B cell (primary cell): ENCODE measurements at regions not wholly inside any gene's neighbourhood (a gene's known extent, or its start where the extent isn't known, plus 50 kb on each side); places are given as distances from the start of the nearest gene placed in this dataset.

Source experiments
- EZH2 ChIP-seq: IDR thresholded peaks from 2 replicates; pipeline ENCODE4 v1.6.1; 2012; ENCODE audit warnings: borderline replicate concordance, low read depth, mild to moderate bottlenecking, moderate library complexity, low read length; ENCODE audit not compliant: insufficient read depth, poor library complexity, severe bottlenecking
- TF ChIP-seq, protein P1 (sequence below): fragments of 200-600 bp; IDR thresholded peaks from one replicate; pipeline ENCODE4 v1.8.0; 2022; ENCODE audit warnings: antibody characterized with exemption, mild to moderate bottlenecking

DNA sequence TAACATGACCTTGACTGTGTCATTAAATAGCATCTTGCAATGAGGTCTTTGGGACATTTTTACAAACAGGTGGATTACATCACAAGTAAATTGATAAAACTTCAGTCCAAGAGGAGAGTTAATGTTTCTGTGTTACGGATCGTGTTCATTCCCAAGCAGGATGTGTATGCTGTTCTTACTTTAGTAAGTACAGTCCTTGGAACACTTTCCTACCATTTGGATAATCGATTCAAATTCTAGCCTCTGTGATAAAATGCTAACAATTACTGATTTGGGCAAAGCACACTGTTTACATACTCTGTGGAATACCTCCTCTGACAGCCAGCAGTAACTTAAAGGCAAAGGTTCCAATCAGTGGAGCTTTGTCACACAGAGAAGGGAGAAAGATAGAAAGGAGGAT, 351.7 kb downstream of the FAT3 start:
- TF ChIP-seq, protein P1, sequence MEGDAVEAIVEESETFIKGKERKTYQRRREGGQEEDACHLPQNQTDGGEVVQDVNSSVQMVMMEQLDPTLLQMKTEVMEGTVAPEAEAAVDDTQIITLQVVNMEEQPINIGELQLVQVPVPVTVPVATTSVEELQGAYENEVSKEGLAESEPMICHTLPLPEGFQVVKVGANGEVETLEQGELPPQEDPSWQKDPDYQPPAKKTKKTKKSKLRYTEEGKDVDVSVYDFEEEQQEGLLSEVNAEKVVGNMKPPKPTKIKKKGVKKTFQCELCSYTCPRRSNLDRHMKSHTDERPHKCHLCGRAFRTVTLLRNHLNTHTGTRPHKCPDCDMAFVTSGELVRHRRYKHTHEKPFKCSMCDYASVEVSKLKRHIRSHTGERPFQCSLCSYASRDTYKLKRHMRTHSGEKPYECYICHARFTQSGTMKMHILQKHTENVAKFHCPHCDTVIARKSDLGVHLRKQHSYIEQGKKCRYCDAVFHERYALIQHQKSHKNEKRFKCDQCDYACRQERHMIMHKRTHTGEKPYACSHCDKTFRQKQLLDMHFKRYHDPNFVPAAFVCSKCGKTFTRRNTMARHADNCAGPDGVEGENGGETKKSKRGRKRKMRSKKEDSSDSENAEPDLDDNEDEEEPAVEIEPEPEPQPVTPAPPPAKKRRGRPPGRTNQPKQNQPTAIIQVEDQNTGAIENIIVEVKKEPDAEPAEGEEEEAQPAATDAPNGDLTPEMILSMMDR = no peak
- no peak for TF ChIP-seq EZH2
